Limb (tissue), 2 donors: ENCODE measurements at regions not wholly inside any gene's neighbourhood (a gene's known extent, or its start where the extent isn't known, plus 50 kb on each side); places are given as distances from the start of the nearest gene placed in this dataset.
"Not testable (repeated sequence)": the region's sequence is repeated elsewhere in the genome, so short reads cannot be mapped to it uniquely, and the experiment has no call there.

Experiments
- DNase-seq, 2 donors: peaks; one replicate each; pipeline ENCODE4 v3.0.0-alpha.2; 2016; ENCODE audit errors: extremely low spot score in 2 of 2

GRCh38 chr4:146073517-146073916, 102.0 kb upstream of the LSM6 start:
- DNase-seq = no peak

GRCh38 chr4:146072376-146072775, 103.1 kb upstream of the LSM6 start:
- DNase-seq = no peak

GRCh38 chr4:146071390-146071789, 104.1 kb upstream of the LSM6 start:
- no peak for DNase-seq

- no peak for DNase-seq
Observed at GRCh38 chr4:146063143-146063542, 112.4 kb upstream of the LSM6 start.

GRCh38 chr4:146062340-146062739, 113.2 kb upstream of the LSM6 start:
- DNase-seq = no peak

- no peak for DNase-seq
Observed at GRCh38 chr4:146061610-146062334, 113.7 kb upstream of the LSM6 start.

GRCh38 chr4:146059865-146060264, 115.7 kb upstream of the LSM6 start:
- DNase-seq = no peak

- no peak for DNase-seq
Observed at GRCh38 chr4:146059151-146059550, 116.4 kb upstream of the LSM6 start.

GRCh38 chr4:146058531-146058930, 117.0 kb upstream of the LSM6 start:
- DNase-seq = no peak

GRCh38 chr4:146054676-146055075, 116.1 kb upstream of the ZNF827 start:
- no peak for DNase-seq

- no peak for DNase-seq
Observed at GRCh38 chr4:146053891-146054290, 115.3 kb upstream of the ZNF827 start.

- no peak for DNase-seq
Observed at GRCh38 chr4:146051728-146052391, 113.2 kb upstream of the ZNF827 start.

GRCh38 chr4:146051223-146051622, 112.6 kb upstream of the ZNF827 start:
- no peak for DNase-seq

GRCh38 chr4:146049802-146050201, 111.2 kb upstream of the ZNF827 start:
- DNase-seq = no peak

- DNase-seq = not testable (repeated sequence)
Observed at GRCh38 chr4:146047768-146048167, 109.1 kb upstream of the ZNF827 start.

GRCh38 chr4:146041139-146042004, 102.7 kb upstream of the ZNF827 start:
- no peak for DNase-seq

- no peak for DNase-seq
Observed at GRCh38 chr4:146040623-146041022, 102.0 kb upstream of the ZNF827 start.

- DNase-seq = no peak
Observed at GRCh38 chr4:146033149-146033548, 94.5 kb upstream of the ZNF827 start.

GRCh38 chr4:146032234-146032860, 93.7 kb upstream of the ZNF827 start:
- no peak for DNase-seq

- DNase-seq = no peak
Observed at GRCh38 chr4:146029939-146030710, 91.5 kb upstream of the ZNF827 start.

GRCh38 chr4:146029147-146029546, 90.5 kb upstream of the ZNF827 start:
- DNase-seq = no peak
